Ectodermal cell (in vitro differentiated cells): ENCODE measurements at regions not wholly inside any gene's neighbourhood (a gene's known extent, or its start where the extent isn't known, plus 50 kb on each side); places are given as distances from the start of the nearest gene placed in this dataset.

Experiments
- H3K27ac ChIP-seq: 2 replicates; pipeline ENCODE4 v1.7.0; 2013; ENCODE audit warnings: mild to moderate bottlenecking, low read depth, low read length; ENCODE audit not compliant: insufficient read depth, poor library complexity, severe bottlenecking
- H3K27me3 ChIP-seq: 2 replicates; pipeline ENCODE4 v1.7.0; 2013; ENCODE audit warnings: mild to moderate bottlenecking, low read length; ENCODE audit not compliant: insufficient read depth, control insufficient read depth, poor library complexity, severe bottlenecking
- H3K36me3 ChIP-seq: one replicate; pipeline ENCODE4 v1.7.0; 2013; ENCODE audit warnings: low read length; ENCODE audit not compliant: control insufficient read depth, insufficient read depth
- H3K4me1 ChIP-seq: one replicate; pipeline ENCODE4 v1.7.0; 2013; ENCODE audit warnings: low read length; ENCODE audit not compliant: control insufficient read depth, insufficient read depth
- H3K4me3 ChIP-seq: 2 replicates; pipeline ENCODE4 v1.7.0; 2013; ENCODE audit warnings: low read depth, low read length, control low read depth; ENCODE audit not compliant: insufficient read depth
- H3K9me3 ChIP-seq: 2 replicates; pipeline ENCODE4 v1.7.0; 2013; ENCODE audit warnings: mild to moderate bottlenecking, low read length, moderate library complexity; ENCODE audit not compliant: control insufficient read depth
- WGBS, 2 experiments: methylation state at CpG; one replicate each; pipeline ENCODE4 v1.1.7; 2013; ENCODE audit warnings: missing lambda C conversion rate in 2 of 2; 5-methylcytosine and 5-hydroxymethylcytosine counted together

DNA sequence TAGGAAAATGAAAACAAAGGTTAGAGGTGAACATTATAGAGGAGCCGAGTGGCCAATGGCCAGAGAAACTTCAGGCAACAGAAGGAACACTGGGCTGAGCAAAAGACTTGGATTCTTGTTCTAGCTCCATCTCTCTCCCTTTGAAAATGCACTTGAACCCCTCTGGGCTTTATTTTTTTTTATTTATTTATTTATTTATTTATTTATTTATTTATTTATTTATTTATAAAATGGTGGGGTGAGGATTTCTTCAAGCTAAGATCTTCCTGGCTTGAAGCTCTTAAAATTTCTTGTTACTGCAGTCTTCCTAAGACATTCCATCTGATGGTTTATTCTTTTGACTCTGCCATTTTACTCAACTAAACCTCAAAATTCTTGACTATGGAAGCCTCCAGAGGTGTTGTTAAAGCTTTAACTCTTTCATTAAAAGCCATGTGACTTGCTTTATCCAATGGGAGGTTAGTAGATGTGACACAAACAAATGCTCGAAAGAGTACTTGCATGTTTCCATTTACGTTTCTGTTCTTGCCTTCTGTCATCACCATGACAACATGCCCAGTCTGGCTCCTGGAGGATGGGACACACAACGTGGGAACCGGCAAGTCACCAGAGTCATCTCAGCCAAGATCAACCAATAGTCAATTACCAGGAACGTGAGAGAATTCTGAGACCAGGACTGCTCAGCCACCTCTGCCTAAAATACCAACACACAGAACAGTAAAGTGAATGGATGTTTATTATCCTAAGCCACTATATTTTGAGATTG, 325.2 kb upstream of the CTNNB1 start:
- WGBS, 2 experiments = 91 to 95% methylated on average over 6 of the region's 6 CpGs
- H3K4me3 ChIP-seq = no peak overlapping the region
- H3K27ac ChIP-seq = no peak overlapping the region
- H3K4me1 ChIP-seq = peaks cover 28% of the 10 kb centered on the region
- H3K27me3 ChIP-seq = no peaks in the 10 kb centered on the region
- H3K9me3 ChIP-seq = no peaks in the 10 kb centered on the region
- no peaks in the 10 kb centered on the region for H3K36me3 ChIP-seq

GRCh38 chr3:40875581-40875980, 323.7 kb upstream of the CTNNB1 start:
- Histone ChIP-seq H3K36me3 (no peaks in the 10 kb centered on the region), H3K4me3 (no peak overlapping the region), H3K9me3 (no peaks in the 10 kb centered on the region), H3K27ac (no peak overlapping the region), H3K4me1 (peaks cover 28% of the 10 kb centered on the region), H3K27me3 (no peaks in the 10 kb centered on the region)
- 79 to 89% methylated on average over 1 of the region's 1 CpG for WGBS, 2 experiments

- Histone ChIP-seq H3K4me1 (peaks cover 28% of the 10 kb centered on the region), H3K4me3 (no peak overlapping the region)
- WGBS, 2 experiments = 82 to 90% methylated on average over 4 to 5 of the region's 5 CpGs
These were observed 323.3 kb upstream of the CTNNB1 start for GRCh38 chr3:40876009-40876408.

GRCh38 chr3:40876496-40876895, 322.8 kb upstream of the CTNNB1 start:
- Histone ChIP-seq H3K27ac (no peak overlapping the region), H3K36me3 (no peaks in the 10 kb centered on the region), H3K4me3 (no peak overlapping the region), H3K27me3 (no peaks in the 10 kb centered on the region), H3K9me3 (no peaks in the 10 kb centered on the region), H3K4me1 (peaks cover 26% of the 10 kb centered on the region)
- WGBS, 2 experiments = 91 to 100% methylated on average over 2 of the region's 2 CpGs

More at GRCh38 chr3:40876009-40876408, 323.3 kb upstream of the CTNNB1 start:
- Histone ChIP-seq H3K36me3 (no peaks in the 10 kb centered on the region), H3K27me3 (no peaks in the 10 kb centered on the region), H3K27ac (no peak overlapping the region), H3K9me3 (no peaks in the 10 kb centered on the region)

DNA sequence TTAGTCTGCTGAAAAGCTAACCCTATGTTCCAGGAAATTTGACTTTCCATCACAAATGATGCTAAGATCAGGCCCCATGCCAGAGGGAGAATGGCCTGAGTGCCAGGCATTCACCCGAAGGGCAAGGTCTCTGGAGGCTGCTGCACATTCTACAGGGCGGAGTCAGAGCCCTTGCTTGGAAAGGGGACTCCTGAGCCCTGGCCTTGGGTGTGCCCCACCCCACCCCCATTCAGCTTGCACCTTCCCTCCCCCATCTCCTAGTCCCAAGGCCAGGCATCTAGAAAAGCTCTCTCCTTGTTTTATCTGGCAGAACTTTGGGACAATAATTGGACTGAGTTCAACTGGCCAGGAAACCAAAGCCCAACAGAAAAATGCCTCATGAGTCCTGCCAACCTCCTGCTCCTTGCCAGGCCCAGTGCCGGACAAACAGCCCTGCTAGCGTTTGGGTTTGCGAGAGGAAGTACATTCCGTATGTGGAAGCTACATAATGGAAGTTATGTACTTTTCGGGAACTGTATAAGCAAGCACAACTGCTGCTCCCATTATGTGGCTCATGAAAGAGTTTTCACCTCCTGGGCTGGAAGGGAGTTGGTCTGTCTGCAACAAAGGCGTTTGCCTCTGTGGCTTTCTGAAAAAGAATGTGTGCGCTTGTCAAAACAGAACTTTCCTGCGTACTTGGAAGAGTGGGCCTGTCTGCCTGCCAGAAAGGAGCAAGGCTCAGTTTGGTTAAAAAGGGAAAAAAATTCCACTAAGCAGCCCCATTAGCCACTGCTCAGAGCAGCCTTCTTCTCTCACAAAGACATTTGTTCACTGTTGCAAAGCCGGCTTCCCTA, 321.5 kb upstream of the CTNNB1 start:
- 86 to 89% methylated on average over 11 of the region's 11 CpGs for WGBS, 2 experiments
- no peak overlapping the region for H3K27ac ChIP-seq
- H3K27me3 ChIP-seq = no peaks in the 10 kb centered on the region
- no peaks in the 10 kb centered on the region for H3K36me3 ChIP-seq
- H3K4me3 ChIP-seq = no peak overlapping the region
- H3K4me1 ChIP-seq = peaks cover 18% of the 10 kb centered on the region
- no peaks in the 10 kb centered on the region for H3K9me3 ChIP-seq

GRCh38 chr3:40878464-40878905, 320.8 kb upstream of the CTNNB1 start:
- H3K27me3 ChIP-seq = no peaks in the 10 kb centered on the region
- no peak overlapping the region for H3K4me3 ChIP-seq
- H3K9me3 ChIP-seq = no peaks in the 10 kb centered on the region
- no peak overlapping the region for H3K27ac ChIP-seq
- no peaks in the 10 kb centered on the region for H3K36me3 ChIP-seq
- peaks cover 15% of the 10 kb centered on the region for H3K4me1 ChIP-seq
- 81 to 84% methylated on average over 3 of the region's 3 CpGs for WGBS, 2 experiments

- no peaks in the 10 kb centered on the region for H3K4me1 ChIP-seq
- 92 to 94% methylated on average over 5 of the region's 5 CpGs for WGBS, 2 experiments
- no peaks in the 10 kb centered on the region for H3K27me3 ChIP-seq
- H3K9me3 ChIP-seq = no peaks in the 10 kb centered on the region
- H3K27ac ChIP-seq = no peak overlapping the region
- H3K4me3 ChIP-seq = no peak overlapping the region
- H3K36me3 ChIP-seq = no peaks in the 10 kb centered on the region
These were observed 313.9 kb upstream of the CTNNB1 start for GRCh38 chr3:40885430-40885829.

DNA sequence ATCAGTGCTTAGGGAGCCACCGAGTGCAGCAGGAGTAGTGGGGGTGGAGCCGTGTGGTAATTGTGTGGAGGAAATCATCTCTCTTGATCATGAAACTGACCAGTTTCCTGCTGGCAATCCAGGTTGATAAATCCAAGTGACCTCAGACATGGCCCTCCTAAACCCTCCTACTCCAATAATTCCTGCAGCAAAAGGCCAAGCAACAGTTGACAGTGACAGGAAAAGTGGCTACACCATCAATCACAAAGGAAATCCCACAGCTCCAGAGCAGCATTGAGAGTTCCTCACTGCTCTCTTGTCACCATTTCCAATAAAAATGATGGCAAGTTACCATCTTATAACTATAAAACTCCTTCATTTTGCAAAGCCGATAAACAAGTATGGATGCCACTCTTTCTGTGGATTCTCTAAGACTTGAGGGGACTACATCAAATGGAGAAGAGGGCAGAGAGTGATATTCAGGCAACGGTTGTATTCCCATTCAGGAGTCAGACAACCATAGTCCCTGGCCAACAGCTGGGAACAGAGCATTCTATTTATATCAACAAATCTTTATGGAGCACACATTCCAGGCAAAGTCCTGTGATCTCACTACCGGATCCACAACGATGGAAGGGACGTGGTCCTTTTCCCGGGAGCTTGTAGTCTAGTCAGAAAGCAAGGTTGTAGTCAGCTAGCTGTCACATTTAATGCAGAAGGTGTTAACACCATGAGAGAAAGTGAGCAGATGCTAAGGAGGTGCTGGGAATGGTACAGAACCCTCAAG, 312.5 kb upstream of the CTNNB1 start:
- Histone ChIP-seq H3K4me1 (no peaks in the 10 kb centered on the region), H3K4me3 (no peak overlapping the region), H3K36me3 (no peaks in the 10 kb centered on the region), H3K27me3 (no peaks in the 10 kb centered on the region), H3K9me3 (no peaks in the 10 kb centered on the region), H3K27ac (no peak overlapping the region)
- WGBS, 2 experiments = 95 to 97% methylated on average over 8 of the region's 8 CpGs

GRCh38 chr3:40891186-40891585, 308.1 kb upstream of the CTNNB1 start:
- Histone ChIP-seq H3K4me1 (no peaks in the 10 kb centered on the region), H3K27ac (no peak overlapping the region), H3K4me3 (no peak overlapping the region), H3K27me3 (no peaks in the 10 kb centered on the region), H3K36me3 (no peaks in the 10 kb centered on the region), H3K9me3 (no peaks in the 10 kb centered on the region)
- 95 to 97% methylated on average over 3 of the region's 3 CpGs for WGBS, 2 experiments

DNA sequence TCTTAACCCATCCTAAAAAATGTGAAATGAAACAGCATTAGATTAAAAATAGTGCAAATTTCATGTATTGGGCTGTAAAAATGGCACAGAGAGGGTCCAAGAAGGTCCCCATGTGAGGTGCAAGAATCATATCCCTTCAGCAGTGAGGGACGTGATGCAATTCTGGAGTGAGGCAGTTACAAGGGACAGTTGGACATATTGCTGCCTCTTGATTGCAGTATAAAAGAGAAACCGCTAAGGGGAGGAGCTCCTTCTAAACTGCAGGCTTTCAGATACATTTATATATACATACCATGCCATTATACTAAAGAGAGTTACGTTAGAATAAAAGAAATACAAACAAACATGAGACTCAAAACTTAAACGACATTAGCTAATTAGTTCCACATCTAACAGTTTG, 304.2 kb upstream of the CTNNB1 start:
- Histone ChIP-seq H3K4me3 (no peak overlapping the region), H3K27me3 (no peaks in the 10 kb centered on the region), H3K9me3 (no peaks in the 10 kb centered on the region), H3K4me1 (no peaks in the 10 kb centered on the region), H3K36me3 (no peaks in the 10 kb centered on the region), H3K27ac (no peak overlapping the region)
- WGBS, 2 experiments = 92% methylated on average over 3 to 4 of the region's 4 CpGs
